ENCODE measurements at regions not wholly inside any gene's neighbourhood (a gene's known extent, or its start where the extent isn't known, plus 50 kb on each side); places are given as distances from the start of the nearest gene placed in this dataset.
"Not testable (repeated sequence)": the region's sequence is repeated elsewhere in the genome, so short reads cannot be mapped to it uniquely, and the experiment has no call there.

DNA sequence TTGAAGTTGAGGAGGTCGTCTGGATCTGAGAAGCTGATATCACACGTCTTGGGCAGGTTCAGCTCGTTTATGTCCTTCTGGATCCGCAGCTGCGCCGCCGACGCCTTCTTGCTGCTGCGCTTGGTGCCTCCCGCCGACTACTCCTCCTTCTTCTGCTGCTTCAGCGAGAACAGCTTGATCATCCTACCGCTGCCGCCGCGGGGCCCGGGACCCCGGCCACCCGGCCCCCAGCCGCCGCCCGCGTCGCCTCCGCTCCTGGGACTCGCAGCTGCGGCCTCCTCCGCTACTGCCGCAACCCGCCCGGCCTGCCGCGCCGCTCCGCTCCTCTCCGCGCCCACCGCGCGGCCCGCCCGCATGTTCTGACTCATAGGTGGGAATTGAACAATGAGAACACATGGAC lies 1710.6 kb downstream of the TP53TG3F start:
- not testable (repeated sequence) for DNase-seq

DNA sequence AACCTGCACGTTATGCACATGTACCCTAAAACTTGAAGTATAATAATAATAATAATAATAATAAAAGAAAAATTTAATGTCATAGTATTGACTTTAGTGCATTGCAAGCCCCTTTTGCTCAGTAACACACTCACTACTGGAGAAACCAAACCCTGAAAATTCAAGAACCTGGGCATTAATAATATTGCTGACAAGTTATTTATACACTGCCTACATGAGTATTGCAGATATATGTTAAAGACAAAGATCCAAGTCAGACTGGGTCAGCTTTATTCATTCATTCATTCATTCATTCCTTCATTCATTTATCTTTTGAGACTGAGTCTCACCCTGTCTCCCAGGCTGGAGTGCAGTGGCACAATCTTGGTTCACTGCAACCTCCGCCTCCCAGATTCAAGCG lies 1711.2 kb downstream of the TP53TG3F start:
- DNase-seq, result no peak

DNA sequence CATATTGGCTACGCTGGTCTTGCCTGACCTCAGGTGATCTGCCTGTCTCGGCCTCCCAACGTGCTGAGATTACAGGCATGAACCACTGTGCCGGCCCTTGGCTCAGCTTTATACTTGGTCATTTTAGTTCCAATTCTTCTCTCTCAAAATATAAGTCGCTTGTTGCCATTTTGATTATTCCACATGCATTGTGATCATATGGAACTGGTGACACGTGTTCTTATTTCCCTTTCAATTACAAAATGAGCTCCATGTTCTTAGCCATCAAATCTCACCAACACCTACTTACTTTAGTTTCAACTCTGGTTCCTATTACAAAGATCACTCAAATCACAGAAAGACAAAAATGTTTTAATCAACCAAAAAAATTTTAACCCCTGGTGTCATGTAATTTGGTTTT lies 1711.7 kb downstream of the TP53TG3F start:
- DNase-seq, result no peak

DNA sequence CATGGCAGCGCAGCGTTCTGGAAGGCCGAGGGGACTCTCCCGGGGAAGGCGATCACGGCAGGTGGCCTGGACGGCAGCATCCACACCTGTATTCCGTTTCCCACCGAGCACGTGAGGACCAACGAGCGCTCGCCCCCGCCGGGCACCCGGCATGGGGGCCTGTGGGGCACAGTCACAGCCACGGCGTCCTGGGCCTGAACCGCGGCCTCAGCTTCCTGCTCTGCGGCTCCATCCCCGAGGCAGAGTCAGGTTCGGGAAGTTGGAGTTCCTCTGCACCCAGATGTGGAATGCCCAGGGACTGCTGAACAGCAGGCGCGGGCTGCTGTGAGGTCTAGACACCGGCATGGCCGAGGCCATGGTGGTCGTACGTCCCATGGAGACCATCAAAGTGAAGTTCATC lies 1713.9 kb downstream of the TP53TG3F start:
- no peak for DNase-seq

DNA sequence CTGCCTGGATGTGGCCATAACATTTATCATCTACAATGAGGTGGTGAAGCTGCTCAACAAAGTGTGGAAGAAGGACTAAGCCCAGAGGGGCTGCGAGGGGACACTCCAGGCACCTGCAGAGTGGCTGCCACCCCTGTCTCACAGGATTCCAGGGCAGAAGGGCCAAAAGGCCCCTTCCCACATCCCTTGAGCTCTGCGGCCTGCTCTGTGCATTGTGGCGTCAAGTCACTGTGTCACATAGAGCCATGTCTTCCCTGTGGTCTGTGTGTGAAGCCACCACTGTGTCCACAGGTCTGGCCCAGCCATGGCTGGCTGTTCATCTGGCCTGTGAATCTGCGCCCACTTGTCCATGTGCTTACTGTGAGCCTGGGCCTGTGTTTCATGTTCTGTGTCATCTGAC lies 1714.6 kb downstream of the TP53TG3F start:
- DNase-seq, result no peak

DNA sequence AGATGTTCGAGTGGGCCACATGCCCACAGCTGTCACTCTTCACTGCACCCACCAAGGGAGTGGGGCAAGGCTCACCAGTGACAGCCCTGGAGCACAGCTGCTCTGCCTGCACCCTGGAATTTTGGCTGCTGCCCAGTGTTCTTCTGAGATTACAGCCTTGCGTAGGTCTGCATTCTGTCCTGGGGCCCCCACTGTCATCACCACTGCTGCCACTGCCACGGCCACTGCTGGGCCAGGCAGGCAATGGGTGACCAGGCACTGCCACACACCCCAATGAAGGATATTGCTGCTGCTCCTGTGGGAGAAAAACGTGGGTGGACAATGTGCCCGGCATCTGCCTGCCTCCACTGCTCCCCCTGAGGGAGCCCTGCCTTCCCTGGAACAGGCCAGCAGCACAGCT lies 1717.0 kb downstream of the TP53TG3F start:
- no peak for DNase-seq

DNA sequence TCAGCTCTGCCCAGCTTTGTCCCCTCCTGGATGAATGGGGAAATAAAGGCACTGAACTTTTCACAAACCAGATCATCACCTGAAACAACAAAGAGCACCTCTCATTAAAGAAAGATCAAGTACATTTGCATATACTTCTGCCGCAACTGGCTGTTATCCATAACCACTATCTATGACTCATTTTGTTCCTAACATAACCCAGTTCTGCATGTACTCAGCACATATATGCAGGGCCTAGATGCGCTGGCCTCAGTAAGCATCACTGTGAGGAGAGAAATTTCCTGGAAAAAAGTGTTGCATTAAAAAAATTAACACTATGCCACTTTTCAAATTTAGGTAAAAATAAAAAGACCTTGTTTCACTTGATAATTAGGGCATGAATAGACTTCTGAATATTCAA lies 1718.4 kb downstream of the TP53TG3F start:
- DNase-seq, result no peak

DNA sequence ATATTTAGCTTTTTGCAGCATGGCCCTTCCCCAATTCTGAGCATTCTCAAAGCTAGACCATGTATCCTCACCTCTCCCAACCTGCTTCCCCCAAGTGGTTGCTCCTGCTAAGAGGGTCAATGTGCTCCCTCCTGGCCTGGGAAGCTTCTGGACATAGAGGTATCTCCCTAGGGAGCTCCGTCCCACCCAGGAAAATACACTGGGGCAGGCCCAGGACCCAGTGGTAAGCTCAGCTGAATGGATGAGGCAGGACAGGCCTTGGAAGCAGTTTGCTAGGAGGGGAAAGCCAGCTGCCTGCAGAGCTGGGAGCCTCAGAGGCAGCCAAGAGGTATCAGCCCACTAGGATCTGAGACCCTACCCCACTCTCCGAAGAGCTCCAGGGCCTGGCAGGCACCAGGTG lies 1721.6 kb downstream of the TP53TG3F start:
- DNase-seq, result no peak

DNA sequence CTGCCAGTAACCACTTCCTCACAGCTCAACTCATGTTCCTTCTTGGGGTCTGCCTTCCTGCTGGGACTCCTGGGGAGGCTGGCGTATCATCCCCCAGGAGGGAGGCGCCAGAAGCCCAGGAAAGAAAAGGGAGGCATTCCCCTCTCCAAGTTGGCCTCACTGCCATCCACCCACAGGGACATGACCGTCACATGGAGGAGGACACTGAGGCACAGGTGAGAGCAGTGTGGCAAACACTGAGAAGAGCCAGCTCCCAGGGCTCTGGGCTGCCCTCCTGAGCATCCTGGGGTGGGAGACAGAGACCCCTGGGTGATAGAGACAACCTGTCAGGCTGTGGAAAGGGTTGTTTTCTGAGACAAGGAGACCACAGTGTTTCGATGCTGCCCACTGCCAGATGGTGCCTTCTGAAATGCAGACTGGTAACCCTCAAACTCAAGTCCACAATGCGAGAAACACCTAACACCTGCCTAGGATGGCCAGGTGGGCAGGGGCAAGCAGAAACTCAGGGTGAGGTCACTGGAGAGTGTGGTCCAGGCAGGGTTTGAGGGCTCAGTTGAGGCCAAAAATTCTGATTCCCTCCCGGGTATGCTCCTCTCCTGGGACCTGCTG lies 1722.1 kb downstream of the TP53TG3F start:
- no peak for DNase-seq

DNA sequence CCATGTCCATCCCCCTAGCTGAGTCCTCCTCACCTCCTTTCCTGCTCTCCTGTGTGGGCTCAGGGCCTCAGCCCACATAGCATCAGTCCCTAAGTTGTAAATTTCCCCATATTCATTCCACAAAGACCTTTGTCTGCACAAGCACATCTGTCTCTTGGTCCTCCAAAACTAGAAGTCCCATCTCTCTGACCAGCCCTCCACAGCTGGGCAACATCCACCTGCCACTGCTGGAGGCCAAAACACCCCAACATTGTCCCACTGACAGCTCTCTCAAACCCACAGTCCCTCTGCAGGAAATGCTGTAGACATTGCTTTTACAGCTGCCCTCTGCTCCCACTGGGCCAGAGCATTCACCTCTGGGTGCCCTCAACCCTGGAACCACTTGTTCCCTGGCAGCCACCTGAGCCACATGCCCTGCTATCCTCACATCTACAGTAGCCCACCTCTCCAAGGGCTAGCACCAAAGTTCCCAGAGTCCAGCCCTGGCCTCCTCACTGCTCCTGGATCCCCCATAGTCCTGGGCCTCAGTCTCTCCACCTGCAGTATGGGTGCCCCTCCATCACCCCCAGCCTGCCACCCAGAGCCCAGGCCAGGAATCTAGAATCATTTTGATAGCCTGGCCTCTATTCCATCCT lies 1722.7 kb downstream of the TP53TG3F start:
- no peak for DNase-seq

DNA sequence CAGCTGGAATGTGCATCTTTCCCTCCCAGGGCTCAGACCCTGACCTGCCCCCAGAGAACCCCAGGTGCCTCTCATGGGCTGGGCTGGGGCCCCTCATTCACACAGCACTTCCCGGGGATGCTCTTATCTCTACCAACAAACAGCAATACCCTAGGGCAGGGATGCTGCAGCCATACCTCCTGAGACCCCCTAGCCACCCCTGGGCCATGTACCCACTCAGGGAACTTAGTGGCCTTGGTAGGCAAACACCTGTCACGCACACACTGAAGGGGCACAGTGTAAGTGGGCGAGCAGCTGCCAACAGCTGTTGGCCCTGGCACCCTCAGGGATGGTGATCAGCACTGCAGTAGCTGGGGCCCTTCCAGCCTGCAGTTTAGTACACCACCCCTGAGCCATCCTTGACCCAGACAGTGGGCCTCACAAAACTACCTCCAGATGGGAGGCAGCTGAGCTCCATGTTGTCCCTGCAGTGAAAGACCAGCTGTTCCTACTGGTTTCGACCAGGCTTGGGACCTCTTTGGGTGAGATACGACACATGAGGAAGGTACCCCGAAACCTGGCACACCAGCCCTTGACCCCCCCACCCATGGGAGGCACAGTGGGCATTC lies 1723.6 kb downstream of the TP53TG3F start:
- DNase-seq, result no peak

DNA sequence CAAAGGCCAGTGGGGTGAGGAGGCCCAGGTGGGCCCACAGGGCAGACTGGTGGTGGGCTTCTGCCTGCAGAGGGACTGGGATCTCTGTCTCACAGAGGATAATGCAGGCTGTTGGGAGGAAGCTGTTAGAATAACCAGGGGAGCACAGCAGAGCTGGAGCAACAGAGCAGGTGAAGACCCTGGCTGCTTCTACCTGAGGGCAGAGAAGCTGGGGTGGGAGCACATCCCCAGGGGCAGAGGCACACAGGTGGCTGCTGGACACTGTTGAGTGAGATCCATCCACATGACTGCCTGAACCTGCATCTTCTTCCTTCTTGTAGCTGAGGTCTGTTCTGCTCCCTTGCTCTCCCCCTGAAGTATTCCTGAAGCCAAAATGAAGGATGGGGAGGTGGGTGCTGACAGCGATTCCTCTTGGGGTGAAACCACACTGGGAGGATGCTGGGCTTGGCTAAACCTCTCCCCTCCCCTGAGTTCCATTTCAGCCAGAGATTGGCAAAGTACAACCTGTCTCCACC lies 1725.0 kb downstream of the TP53TG3F start:
- DNase-seq, result no peak

DNA sequence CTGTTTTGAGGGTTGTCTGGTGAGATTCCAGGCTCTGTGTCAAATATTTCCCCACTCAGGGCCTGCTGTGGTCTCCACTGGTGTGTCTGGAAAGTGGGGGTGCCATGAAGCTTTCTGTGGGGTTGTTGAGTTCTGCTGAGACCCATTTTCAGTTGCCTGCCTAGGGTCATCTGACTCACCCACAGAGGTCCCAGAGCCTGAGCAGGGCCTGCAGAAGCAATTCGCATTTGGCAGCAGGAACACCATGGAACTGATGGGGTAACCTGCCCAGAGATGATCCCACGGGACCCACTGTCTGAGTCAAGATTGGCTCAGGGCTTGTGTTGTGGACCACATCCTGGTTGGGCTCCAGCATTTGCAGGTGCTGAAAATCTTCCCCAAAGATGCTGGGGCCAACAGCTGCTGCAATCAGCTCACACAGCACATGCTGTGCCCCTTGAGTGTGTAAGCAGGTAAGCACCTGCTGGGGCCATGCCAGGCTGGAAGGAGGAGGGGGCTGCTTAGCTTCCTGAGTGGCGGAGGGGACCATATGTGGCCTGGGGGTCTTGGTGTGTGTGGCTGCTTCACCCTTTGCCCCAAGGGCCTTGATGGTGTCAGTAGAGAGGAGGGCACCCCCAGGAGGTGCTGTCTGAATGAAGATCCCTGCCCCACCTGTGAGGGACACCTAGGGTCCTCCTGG lies 1726.1 kb downstream of the TP53TG3F start:
- no peak for DNase-seq

DNA sequence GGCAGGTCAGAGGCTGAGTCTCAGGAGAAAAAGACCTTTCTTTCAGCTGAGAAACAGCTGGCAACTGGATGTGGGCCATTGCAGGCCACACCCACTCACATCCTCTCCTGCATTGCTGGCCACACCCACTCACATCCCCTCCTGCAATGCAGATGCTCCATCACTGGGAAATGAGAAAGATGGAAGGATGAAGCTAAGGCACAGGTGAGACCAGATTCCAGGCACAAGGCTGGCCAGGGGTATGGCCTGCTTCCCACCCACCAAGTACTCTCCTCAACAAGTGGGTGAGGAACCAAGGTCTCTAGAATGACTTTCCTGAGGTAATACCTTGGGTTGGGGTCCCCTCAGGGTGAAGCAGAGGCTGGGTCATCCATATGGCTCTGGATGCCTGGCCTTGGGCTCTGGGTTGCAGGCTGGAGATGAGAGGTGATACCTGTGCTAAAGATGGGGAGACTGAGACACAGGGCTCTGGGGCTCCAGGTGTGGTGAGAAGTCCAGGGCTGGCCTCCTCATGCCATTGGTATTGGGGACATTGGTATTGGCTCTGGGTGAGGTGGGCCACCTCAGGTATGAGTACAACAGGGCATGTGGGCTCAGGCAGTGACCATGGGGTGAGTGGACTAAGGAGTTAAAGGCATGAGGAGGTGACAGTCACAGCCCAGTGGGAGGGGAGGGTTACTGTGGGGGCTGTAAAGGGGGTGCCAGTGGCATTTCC lies 1726.8 kb downstream of the TP53TG3F start:
- DNase-seq, result no peak

DNA sequence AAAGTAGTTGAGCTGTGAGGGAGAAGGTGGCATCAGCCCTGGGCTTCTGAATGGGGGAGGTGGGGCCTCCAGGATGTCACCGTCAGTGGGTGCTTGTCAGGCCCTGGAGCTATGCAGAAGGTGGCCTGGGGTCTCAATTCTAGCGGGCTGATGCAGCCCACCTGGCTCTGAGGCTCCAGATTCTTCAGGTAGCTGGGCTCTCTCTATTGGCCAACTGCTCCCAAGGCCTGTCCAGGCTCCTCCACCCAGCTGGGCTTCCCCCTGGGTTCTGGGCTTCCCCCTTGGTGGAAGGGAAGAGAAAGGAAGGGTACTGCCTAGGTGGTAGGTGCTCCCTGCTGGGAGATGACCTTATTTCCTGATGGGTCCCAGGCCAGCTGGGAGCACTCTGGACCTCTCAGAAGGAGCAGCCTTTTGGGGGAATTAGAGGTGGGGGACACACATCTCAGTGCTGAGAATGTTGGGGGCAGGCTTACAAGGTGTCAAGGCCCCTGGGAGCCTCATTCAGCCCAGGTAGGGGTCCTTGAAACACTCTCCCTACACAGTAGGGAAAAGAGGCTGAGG lies 1728.3 kb downstream of the TP53TG3F start:
- DNase-seq, result no peak

DNA sequence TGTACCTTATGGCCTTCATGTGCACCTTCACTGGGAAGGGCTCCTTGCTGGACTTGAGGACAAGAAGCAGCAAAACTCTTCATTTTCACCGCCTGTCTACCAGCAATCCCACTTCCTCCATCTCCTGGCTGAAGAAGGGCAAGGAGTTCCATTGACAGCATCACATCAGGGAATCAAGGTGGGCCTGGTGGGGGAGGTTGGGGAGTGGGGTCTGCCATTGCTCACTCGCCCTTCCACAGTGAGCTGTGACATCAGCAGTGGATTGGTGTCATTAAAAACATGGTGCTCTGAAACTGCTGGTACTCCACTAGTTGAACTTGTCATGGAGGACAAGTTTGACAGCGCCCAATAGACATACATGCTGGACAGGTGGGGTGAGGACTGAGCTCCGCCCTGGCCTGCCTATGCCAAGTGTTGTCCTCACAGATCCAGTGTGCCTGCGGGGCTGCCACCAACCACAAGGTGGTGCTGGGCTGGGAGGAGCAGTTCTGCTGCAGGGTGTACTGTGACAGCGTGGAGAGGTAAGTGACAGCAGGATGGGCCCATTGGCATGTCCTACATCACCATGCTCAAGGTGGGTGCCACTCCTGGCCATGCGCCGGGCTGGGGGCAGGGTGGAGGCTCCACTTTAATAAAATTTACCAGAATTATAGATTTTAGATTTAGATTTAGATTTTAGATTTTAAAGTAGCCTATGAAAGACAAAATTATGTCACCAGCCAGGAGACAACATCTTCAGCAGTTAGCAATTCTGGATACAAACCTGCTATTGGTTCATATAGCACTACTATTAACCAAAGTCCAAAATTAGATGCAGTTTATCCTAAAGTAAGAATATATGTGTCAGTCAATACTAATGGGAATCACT lies 1729.1 kb downstream of the TP53TG3F start:
- DNase-seq, result peak in 1 of 56 donors; percentile 24

DNA sequence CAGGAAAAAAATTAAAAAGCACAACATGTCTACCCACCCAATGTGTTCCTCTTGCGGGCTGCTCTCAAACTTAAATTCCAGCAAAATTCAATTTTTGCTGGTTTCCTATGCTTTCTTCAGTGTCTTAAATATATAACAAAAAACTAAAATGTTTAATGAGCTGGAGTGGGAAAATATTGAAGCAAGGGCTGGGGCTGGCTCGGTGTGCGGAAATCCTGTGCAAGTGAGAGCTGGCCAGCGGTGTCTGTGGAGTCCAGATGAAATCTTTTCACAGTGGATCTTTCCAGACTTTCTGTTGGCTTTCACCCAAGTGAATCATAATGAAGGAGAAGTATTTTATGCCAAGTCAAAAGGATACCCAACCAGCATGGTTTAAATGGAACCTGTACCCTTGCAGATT lies 1733.6 kb downstream of the TP53TG3F start:
- DNase-seq, result no peak

DNA sequence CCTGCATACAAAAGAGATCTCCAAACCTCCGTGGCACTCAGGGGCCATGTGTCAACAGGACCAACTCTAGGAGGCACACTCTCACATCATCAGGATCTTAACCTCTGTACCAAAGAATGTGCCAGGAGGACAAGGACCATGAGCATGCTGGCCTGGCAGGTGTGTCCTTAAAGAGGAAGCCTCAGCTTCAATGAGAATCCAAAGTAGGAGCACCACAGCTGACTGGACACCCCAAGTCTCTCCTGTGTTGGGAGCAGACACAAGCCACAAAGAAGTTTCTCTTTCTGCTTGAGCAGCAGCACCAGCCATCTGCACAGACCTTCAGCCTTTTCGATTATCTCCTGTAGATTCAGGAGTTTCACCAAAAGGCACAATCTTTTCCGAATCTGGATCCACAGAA lies 1734.5 kb downstream of the TP53TG3F start:
- DNase-seq, result no peak

DNA sequence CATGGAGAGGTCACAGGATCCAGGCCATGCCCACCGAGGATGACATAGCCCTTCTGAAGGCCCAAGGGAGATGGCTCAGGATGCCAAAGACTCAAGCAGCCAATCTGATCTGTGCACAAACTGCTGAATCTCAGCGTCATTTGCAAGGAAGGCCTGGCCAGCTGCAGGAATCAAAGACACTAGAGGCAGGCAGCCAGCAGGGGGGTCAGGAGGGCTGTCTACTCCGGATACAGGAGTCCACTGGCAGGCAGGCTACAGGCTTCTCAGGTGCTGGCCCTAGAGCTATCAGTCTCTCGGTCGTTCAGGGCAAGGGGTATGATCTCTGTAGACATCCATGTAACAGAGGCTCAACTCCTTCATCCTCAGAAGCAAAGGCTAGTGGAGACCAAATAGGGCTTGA lies 1735.3 kb downstream of the TP53TG3F start:
- DNase-seq, result no peak

DNA sequence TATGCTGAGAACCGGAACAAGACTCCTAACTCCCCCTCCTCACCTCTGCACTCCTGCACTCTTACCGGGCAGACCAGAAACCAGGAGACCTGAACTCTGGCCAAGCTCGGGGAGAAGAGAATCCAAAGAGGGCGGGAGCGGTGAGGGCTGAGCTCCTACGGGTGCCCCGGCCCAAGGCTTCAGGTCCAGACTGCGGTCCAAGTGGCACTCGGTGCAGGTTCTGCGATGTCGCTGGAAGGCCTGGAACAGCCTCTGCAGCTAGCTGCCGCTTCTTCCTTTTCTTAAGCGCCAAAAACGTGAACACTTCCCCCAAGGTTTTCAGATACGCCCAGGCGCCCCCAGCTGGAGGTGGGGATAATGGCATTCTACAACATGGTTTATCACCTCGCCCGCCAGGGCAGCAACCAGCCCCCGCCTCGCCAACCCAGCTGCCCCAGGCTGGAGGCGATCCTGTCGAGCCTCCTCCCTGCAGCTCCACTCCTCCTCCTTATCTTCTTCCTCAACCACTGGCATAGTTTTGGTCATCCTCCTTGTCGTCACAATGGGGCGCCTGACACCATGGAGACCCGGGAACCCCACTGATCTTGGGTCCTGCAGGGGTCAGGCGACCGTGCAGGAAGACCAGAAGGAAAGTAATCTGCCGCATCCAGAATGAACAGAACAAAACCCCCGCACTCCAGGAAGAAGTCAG lies 1735.9 kb downstream of the TP53TG3F start:
- DNase-seq, result no peak
